HepG2 (cell line): ENCODE measurements at regions not wholly inside any gene's neighbourhood (a gene's known extent, or its start where the extent isn't known, plus 50 kb on each side); places are given as distances from the start of the nearest gene placed in this dataset.

ENCODE experiments used
- BCL3 ChIP-seq: sonication (generic); formaldehyde crosslinking; IDR thresholded peaks from 2 replicates; pipeline ENCODE4 v1.5.1; 2020; ENCODE audit warnings: mild to moderate bottlenecking, missing genetic modification reagents, moderate library complexity
- CEBPG ChIP-seq: IDR thresholded peaks from 2 replicates; pipeline ENCODE4 v1.6.1; 2016
- CHD4 ChIP-seq: fragments of 200-600 bp; sonication (generic); IDR thresholded peaks from 2 replicates; pipeline ENCODE4 v1.7.0; 2017; ENCODE audit warnings: mild to moderate bottlenecking, low read length, borderline replicate concordance
- FOSL2 ChIP-seq: sonication (generic); formaldehyde crosslinking; IDR thresholded peaks from 2 replicates; pipeline ENCODE4 v1.4.0; 2020; ENCODE audit warnings: missing genetic modification reagents
- HOXA5 ChIP-seq: sonication (generic); formaldehyde crosslinking; IDR thresholded peaks from 2 replicates; pipeline ENCODE4 v1.4.0; 2020; ENCODE audit warnings: missing genetic modification reagents
- KDM2A ChIP-seq: sonication (generic); formaldehyde crosslinking; IDR thresholded peaks from 2 replicates; pipeline ENCODE4 v1.4.0; 2020; ENCODE audit warnings: low read depth, missing genetic modification reagents, borderline replicate concordance
- KDM3A ChIP-seq: IDR thresholded peaks from 2 replicates; pipeline ENCODE4 v1.6.1; 2018; ENCODE audit warnings: low read depth, missing compliant biosample characterization
- MEIS1 ChIP-seq: sonication (generic); formaldehyde crosslinking; IDR thresholded peaks from 2 replicates; pipeline ENCODE4 v1.9.0; 2021; ENCODE audit warnings: mild to moderate bottlenecking, missing genetic modification reagents, moderate library complexity, borderline replicate concordance
- RCOR2 ChIP-seq: IDR thresholded peaks from 2 replicates; pipeline ENCODE4 v1.6.1; 2016; ENCODE audit warnings: missing biosample characterization, missing genetic modification reagents
- SMAD3 ChIP-seq: sonication (generic); formaldehyde crosslinking; IDR thresholded peaks from 2 replicates; pipeline ENCODE4 v1.4.0; 2020; ENCODE audit warnings: missing genetic modification reagents
- STAT6 ChIP-seq: sonication (generic); formaldehyde crosslinking; IDR thresholded peaks from 2 replicates; pipeline ENCODE4 v1.4.0; 2020; ENCODE audit warnings: missing genetic modification reagents, mild to moderate bottlenecking, borderline replicate concordance
- TFAP4 ChIP-seq: sonication (generic); IDR thresholded peaks from 2 replicates; pipeline ENCODE4 v1.6.1; 2016; ENCODE audit warnings: low read depth, borderline replicate concordance
- TOE1 ChIP-seq: sonication (generic); formaldehyde crosslinking; IDR thresholded peaks from 2 replicates; pipeline ENCODE4 v1.4.0; 2020; ENCODE audit warnings: mild to moderate bottlenecking, missing genetic modification reagents
- YEATS2 ChIP-seq: sonication (generic); formaldehyde crosslinking; IDR thresholded peaks from 2 replicates; pipeline ENCODE4 v1.4.0; 2020; ENCODE audit warnings: missing genetic modification reagents, borderline replicate concordance
- ZFX ChIP-seq: sonication (generic); formaldehyde crosslinking; IDR thresholded peaks from 2 replicates; pipeline ENCODE4 v1.4.0; 2020; ENCODE audit warnings: mild to moderate bottlenecking, low read depth, missing genetic modification reagents, moderate library complexity
- ZMYM2 ChIP-seq: sonication (generic); formaldehyde crosslinking; IDR thresholded peaks from 2 replicates; pipeline ENCODE4 v1.8.0; 2022; ENCODE audit warnings: mild to moderate bottlenecking, missing genetic modification reagents
- ZMYM3 ChIP-seq: sonication (generic); formaldehyde crosslinking; IDR thresholded peaks from 2 replicates; pipeline ENCODE4 v1.5.1; 2020; ENCODE audit warnings: mild to moderate bottlenecking, missing genetic modification reagents
- ZNF3 ChIP-seq: IDR thresholded peaks from 2 replicates; pipeline ENCODE4 v1.7.0; 2017; ENCODE audit warnings: inconsistent platforms
- ZNF343 ChIP-seq: sonication (generic); formaldehyde crosslinking; IDR thresholded peaks from 2 replicates; pipeline ENCODE4 v1.4.0; 2020; ENCODE audit warnings: mild to moderate bottlenecking, missing genetic modification reagents
- ZNF775 ChIP-seq: sonication (generic); formaldehyde crosslinking; IDR thresholded peaks from 2 replicates; pipeline ENCODE4 v1.4.0; 2020; ENCODE audit warnings: missing genetic modification reagents, mild to moderate bottlenecking, moderate library complexity, borderline replicate concordance
- ZNF776 ChIP-seq: sonication (generic); formaldehyde crosslinking; IDR thresholded peaks from 2 replicates; pipeline ENCODE4 v1.4.0; 2020; ENCODE audit warnings: mild to moderate bottlenecking, missing genetic modification reagents
- ZSCAN21 ChIP-seq: sonication (generic); formaldehyde crosslinking; IDR thresholded peaks from 2 replicates; pipeline ENCODE4 v1.8.0; 2022; ENCODE audit warnings: mild to moderate bottlenecking, missing genetic modification reagents, moderate library complexity, borderline replicate concordance
- TF ChIP-seq, protein P1 (sequence below): sonication (generic); formaldehyde crosslinking; IDR thresholded peaks from 2 replicates; pipeline ENCODE4 v1.4.0; 2020; ENCODE audit warnings: missing genetic modification reagents
- TF ChIP-seq, protein P2 (sequence below): sonication (generic); formaldehyde crosslinking; IDR thresholded peaks from 2 replicates; pipeline ENCODE4 v1.4.0; 2020; ENCODE audit warnings: mild to moderate bottlenecking, low read depth, missing genetic modification reagents

DNA sequence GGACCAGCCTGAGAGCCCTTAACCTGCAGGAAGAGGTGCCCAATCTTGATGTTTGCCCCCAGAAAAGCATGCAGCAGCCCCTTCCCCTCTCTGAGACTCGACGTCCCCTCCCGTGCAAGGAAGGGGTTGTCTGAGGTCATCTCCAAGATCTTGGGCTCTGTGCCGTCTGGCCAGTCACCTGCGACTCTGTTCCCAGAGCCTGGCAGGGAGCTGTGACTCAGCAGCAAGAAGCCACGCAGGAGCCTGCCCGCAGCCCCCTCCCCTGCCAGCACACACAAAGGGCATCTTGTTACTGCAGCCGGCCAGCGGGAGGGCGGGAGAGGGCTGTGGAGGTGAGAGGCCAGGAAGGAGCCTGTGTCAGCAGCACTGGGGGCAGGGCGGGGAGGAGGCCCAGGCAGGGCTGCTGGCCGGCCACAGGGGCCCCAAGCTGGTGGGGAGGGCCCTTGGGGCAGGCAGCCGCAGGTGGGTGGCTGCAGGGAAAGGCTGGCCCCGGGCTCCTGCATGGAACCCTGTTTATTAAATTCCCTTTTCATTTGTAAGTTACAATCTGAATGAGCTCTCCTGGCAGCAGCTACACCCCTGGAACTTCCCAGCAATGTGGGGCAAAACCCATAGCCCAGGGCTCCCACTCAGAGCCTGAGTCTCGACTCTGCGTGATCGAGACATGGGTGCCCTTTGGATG, 103.7 kb upstream of the ZMIZ1 start (continued):
- TF ChIP-seq ZMYM2 (CRISPR knock-in tag) (0 out of 2 replicates have a peak, but pooled peaks have one; percentile 25), CHD4 (no peak; the same call in 1 of the 2 replicates), BCL3 (0 out of 2 replicates have a peak, but pooled peaks have one; percentile 75), KDM3A (peak; percentile 96), HOXA5 (CRISPR knock-in tag) (no peak; the same call in 1 of the 2 replicates), ZNF3 (CRISPR knock-in tag) (no peak), ZNF775 (CRISPR knock-in tag) (no peak), TOE1 (CRISPR knock-in tag) (no peak), ZFX (CRISPR knock-in tag) (peak; percentile 81), YEATS2 (CRISPR knock-in tag) (peak; percentile 46; the same call in 1 of the 2 replicates), MEIS1 (CRISPR knock-in tag) (peak; percentile 74; the same call in 1 of the 2 replicates), FOSL2 (CRISPR knock-in tag) (peak; percentile 95), RCOR2 (CRISPR knock-in tag) (peak; percentile 85), SMAD3 (CRISPR knock-in tag) (peak; percentile 92), KDM2A (peak; percentile 79; the same call in 1 of the 2 replicates), ZNF776 (CRISPR knock-in tag) (no peak), ZNF343 (0 out of 2 replicates have a peak, but pooled peaks have one; percentile 23), ZMYM3 (peak; percentile 97), CEBPG (CRISPR knock-in tag) (peak; percentile 61), ZSCAN21 (CRISPR knock-in tag) (peak; percentile 71; the same call in 1 of the 2 replicates), STAT6 (CRISPR knock-in tag) (no peak), TFAP4 (peak; percentile 87; the same call in 1 of the 2 replicates)
- TF ChIP-seq, protein P1, sequence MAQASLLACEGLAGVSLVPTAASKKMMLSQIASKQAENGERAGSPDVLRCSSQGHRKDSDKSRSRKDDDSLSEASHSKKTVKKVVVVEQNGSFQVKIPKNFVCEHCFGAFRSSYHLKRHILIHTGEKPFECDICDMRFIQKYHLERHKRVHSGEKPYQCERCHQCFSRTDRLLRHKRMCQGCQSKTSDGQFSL (CRISPR knock-in tag) = no peak
- TF ChIP-seq, protein P2, sequence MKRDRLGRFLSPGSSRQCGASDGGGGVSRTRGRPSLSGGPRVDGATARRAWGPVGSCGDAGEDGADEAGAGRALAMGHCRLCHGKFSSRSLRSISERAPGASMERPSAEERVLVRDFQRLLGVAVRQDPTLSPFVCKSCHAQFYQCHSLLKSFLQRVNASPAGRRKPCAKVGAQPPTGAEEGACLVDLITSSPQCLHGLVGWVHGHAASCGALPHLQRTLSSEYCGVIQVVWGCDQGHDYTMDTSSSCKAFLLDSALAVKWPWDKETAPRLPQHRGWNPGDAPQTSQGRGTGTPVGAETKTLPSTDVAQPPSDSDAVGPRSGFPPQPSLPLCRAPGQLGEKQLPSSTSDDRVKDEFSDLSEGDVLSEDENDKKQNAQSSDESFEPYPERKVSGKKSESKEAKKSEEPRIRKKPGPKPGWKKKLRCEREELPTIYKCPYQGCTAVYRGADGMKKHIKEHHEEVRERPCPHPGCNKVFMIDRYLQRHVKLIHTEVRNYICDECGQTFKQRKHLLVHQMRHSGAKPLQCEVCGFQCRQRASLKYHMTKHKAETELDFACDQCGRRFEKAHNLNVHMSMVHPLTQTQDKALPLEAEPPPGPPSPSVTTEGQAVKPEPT (CRISPR knock-in tag) = peak; percentile 70; the same call in 1 of the 2 replicates
